ENCODE measurements at regions not wholly inside any gene's neighbourhood (a gene's known extent, or its start where the extent isn't known, plus 50 kb on each side); places are given as distances from the start of the nearest gene placed in this dataset.

GRCh38 chr14:101201535-101202151, 298.1 kb upstream of the RTL1 start:
- TF ChIP-seq EZH2 (IDR thresholded peaks at IDR 0.05; ENCODE audit: borderline replicate concordance, low read depth, low read length, poor library complexity, severe bottlenecking) (no peak), CTCF (conservative IDR thresholded peaks at IDR 0.05; ENCODE audit: low read depth, low read length) (no peak)

Data from A673 (cell line).